ENCODE measurements at regions not wholly inside any gene's neighbourhood (a gene's known extent, or its start where the extent isn't known, plus 50 kb on each side); places are given as distances from the start of the nearest gene placed in this dataset.
"Not testable (repeated sequence)": the region's sequence is repeated elsewhere in the genome, so short reads cannot be mapped to it uniquely, and the experiment has no call there.

- DNase-seq (ENCODE audit: low spot score) = not testable (repeated sequence)
Observed at GRCh38 chr20:30295967-30296366, 961.5 kb upstream of the DEFB115 start.

- not testable (repeated sequence) for DNase-seq (ENCODE audit: low spot score)
Observed at GRCh38 chr20:30297878-30298595, 959.4 kb upstream of the DEFB115 start.

GRCh38 chr20:30300220-30300642, 957.2 kb upstream of the DEFB115 start:
- not testable (repeated sequence) for DNase-seq (ENCODE audit: low spot score)

- not testable (repeated sequence) for DNase-seq (ENCODE audit: low spot score)
Observed at GRCh38 chr20:30302786-30303185, 954.7 kb upstream of the DEFB115 start.

GRCh38 chr20:30309938-30310337, 947.5 kb upstream of the DEFB115 start:
- not testable (repeated sequence) for DNase-seq (ENCODE audit: low spot score)

- DNase-seq (ENCODE audit: low spot score) = not testable (repeated sequence)
Observed at GRCh38 chr20:30310385-30310784, 947.1 kb upstream of the DEFB115 start.

- not testable (repeated sequence) for DNase-seq (ENCODE audit: low spot score)
Observed at GRCh38 chr20:30312220-30312619, 945.2 kb upstream of the DEFB115 start.

GRCh38 chr20:30313660-30314059, 943.8 kb upstream of the DEFB115 start:
- not testable (repeated sequence) for DNase-seq (ENCODE audit: low spot score)

GRCh38 chr20:30316063-30316462, 941.4 kb upstream of the DEFB115 start:
- DNase-seq (ENCODE audit: low spot score) = peak; percentile 32

GRCh38 chr20:30316532-30317299, 940.7 kb upstream of the DEFB115 start:
- not testable (repeated sequence) for DNase-seq (ENCODE audit: low spot score)

GRCh38 chr20:30333744-30334143, 923.7 kb upstream of the DEFB115 start:
- not testable (repeated sequence) for DNase-seq (ENCODE audit: low spot score)

- DNase-seq (ENCODE audit: low spot score) = not testable (repeated sequence)
Observed at GRCh38 chr20:30337556-30337955, 919.9 kb upstream of the DEFB115 start.

- DNase-seq (ENCODE audit: low spot score) = not testable (repeated sequence)
Observed at GRCh38 chr20:30348932-30349331, 908.5 kb upstream of the DEFB115 start.

- DNase-seq (ENCODE audit: low spot score) = not testable (repeated sequence)
Observed at GRCh38 chr20:30356854-30357467, 900.5 kb upstream of the DEFB115 start.

GRCh38 chr20:30361756-30362155, 895.7 kb upstream of the DEFB115 start:
- not testable (repeated sequence) for DNase-seq (ENCODE audit: low spot score)

- DNase-seq (ENCODE audit: low spot score) = not testable (repeated sequence)
Observed at GRCh38 chr20:30376430-30376766, 881.1 kb upstream of the DEFB115 start.

GRCh38 chr20:30376767-30377658, 880.5 kb upstream of the DEFB115 start:
- DNase-seq (ENCODE audit: low spot score) = peak; percentile 70

- not testable (repeated sequence) for DNase-seq (ENCODE audit: low spot score)
Observed at GRCh38 chr20:30378317-30378716, 879.1 kb upstream of the DEFB115 start.

- not testable (repeated sequence) for DNase-seq (ENCODE audit: low spot score)
Observed at GRCh38 chr20:30378721-30379120, 878.7 kb upstream of the DEFB115 start.

- DNase-seq (ENCODE audit: low spot score) = not testable (repeated sequence)
Observed at GRCh38 chr20:30384841-30385240, 872.6 kb upstream of the DEFB115 start.

- DNase-seq (ENCODE audit: low spot score) = not testable (repeated sequence)
Observed at GRCh38 chr20:30386099-30386498, 871.4 kb upstream of the DEFB115 start.

GRCh38 chr20:30387823-30388222, 869.6 kb upstream of the DEFB115 start:
- DNase-seq (ENCODE audit: low spot score) = not testable (repeated sequence)
